ENCODE measurements at regions not wholly inside any gene's neighbourhood (a gene's known extent, or its start where the extent isn't known, plus 50 kb on each side); places are given as distances from the start of the nearest gene placed in this dataset.

DNA sequence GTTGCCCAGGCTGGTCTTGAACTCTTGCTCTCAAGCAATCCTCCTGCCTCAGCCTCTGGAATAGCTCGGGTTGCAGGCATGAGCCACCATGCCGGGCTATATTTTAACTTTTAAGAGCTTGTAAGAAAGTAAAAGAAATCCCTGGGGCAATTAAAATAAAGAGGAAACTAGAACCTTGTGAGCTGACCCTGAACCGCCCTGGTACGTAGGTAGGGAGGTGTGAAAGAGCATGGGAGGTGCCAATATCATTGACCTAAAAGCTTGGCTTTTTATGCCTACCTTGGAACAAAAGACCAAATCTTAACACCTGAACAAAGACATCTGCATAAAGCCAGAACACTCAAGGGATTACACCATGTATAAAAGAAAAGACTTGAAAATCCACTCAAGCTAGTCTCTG, 595.1 kb downstream of the SOX6 start:
- TF ChIP-seq, protein P1, sequence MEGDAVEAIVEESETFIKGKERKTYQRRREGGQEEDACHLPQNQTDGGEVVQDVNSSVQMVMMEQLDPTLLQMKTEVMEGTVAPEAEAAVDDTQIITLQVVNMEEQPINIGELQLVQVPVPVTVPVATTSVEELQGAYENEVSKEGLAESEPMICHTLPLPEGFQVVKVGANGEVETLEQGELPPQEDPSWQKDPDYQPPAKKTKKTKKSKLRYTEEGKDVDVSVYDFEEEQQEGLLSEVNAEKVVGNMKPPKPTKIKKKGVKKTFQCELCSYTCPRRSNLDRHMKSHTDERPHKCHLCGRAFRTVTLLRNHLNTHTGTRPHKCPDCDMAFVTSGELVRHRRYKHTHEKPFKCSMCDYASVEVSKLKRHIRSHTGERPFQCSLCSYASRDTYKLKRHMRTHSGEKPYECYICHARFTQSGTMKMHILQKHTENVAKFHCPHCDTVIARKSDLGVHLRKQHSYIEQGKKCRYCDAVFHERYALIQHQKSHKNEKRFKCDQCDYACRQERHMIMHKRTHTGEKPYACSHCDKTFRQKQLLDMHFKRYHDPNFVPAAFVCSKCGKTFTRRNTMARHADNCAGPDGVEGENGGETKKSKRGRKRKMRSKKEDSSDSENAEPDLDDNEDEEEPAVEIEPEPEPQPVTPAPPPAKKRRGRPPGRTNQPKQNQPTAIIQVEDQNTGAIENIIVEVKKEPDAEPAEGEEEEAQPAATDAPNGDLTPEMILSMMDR (IDR thresholded peaks at IDR 0.05) = no peak
- no peak for TF ChIP-seq POLR2A (IDR thresholded peaks at IDR 0.05)

Measured in uterus (tissue), 2 donors.